GF-D8 (cell line): ENCODE measurements at regions not wholly inside any gene's neighbourhood (a gene's known extent, or its start where the extent isn't known, plus 50 kb on each side); places are given as distances from the start of the nearest gene placed in this dataset.
"Not testable (repeated sequence)": the region's sequence is repeated elsewhere in the genome, so short reads cannot be mapped to it uniquely, and the experiment has no call there.

Experiments
- DNase-seq: peaks from one replicate; lab custom pipeline; 2025; lab: John Stamatoyannopoulos, UW

- no peak for DNase-seq
These were observed 53.1 kb upstream of the BEND4 start for GRCh38 chr4:42205541-42205940.

- no peak for DNase-seq
These were observed 64.2 kb upstream of the BEND4 start for GRCh38 chr4:42216664-42217063.

GRCh38 chr4:42225286-42225685, 72.8 kb upstream of the BEND4 start:
- peak; percentile 14 for DNase-seq

- DNase-seq: no peak
These were observed 82.4 kb upstream of the BEND4 start for GRCh38 chr4:42234817-42235216.

- DNase-seq: no peak
These were observed 83.0 kb upstream of the BEND4 start for GRCh38 chr4:42235304-42236021.

- DNase-seq: no peak
These were observed 84.6 kb upstream of the BEND4 start for GRCh38 chr4:42237010-42237409.

- no peak for DNase-seq
These were observed 85.0 kb upstream of the BEND4 start for GRCh38 chr4:42237451-42237850.

GRCh38 chr4:42248972-42249371, 96.5 kb upstream of the BEND4 start:
- DNase-seq: no peak

- DNase-seq: no peak
These were observed 99.9 kb upstream of the BEND4 start for GRCh38 chr4:42252315-42252714.

GRCh38 chr4:42257645-42258044, 105.2 kb upstream of the BEND4 start:
- not testable (repeated sequence) for DNase-seq

- no peak for DNase-seq
These were observed 110.4 kb upstream of the BEND4 start for GRCh38 chr4:42262701-42263490.

GRCh38 chr4:42265782-42266602, 113.5 kb upstream of the BEND4 start:
- DNase-seq: no peak

GRCh38 chr4:42267724-42268123, 115.3 kb upstream of the BEND4 start:
- DNase-seq: no peak

GRCh38 chr4:42268824-42269223, 116.4 kb upstream of the BEND4 start:
- DNase-seq: no peak

- DNase-seq: no peak
These were observed 118.6 kb upstream of the BEND4 start for GRCh38 chr4:42271096-42271495.

- DNase-seq: no peak
These were observed 120.0 kb upstream of the SHISA3 start for GRCh38 chr4:42277291-42277690.

GRCh38 chr4:42278709-42279324, 118.5 kb upstream of the SHISA3 start:
- DNase-seq: no peak

- DNase-seq: peak; percentile 2
These were observed 116.8 kb upstream of the SHISA3 start for GRCh38 chr4:42280327-42281095.

GRCh38 chr4:42281324-42282020, 115.8 kb upstream of the SHISA3 start:
- DNase-seq: no peak

- no peak for DNase-seq
These were observed 115.0 kb upstream of the SHISA3 start for GRCh38 chr4:42282081-42282901.
